ENCODE measurements at regions not wholly inside any gene's neighbourhood (a gene's known extent, or its start where the extent isn't known, plus 50 kb on each side); places are given as distances from the start of the nearest gene placed in this dataset.
A peak's percentile ranks its signal among the peaks of the same experiment; 100 is the strongest.

- Histone ChIP-seq H3K27me3 (ENCODE audit: insufficient read depth, low read length) (no peaks in the 10 kb centered on the region), H3K9ac (ENCODE audit: low read depth, low read length) (no peak overlapping the region), H3K4me1 (ENCODE audit: insufficient read depth, low read length) (peaks cover 21% of the 10 kb centered on the region), H3K9me3 (ENCODE audit: insufficient read depth, low read depth, low read length) (no peaks in the 10 kb centered on the region), H3K4me3 (ENCODE audit: low read length) (peak overlapping the region; percentile 38), H3K27ac (ENCODE audit: low read depth, low read length) (no peak overlapping the region), H3K36me3 (ENCODE audit: insufficient read depth, low read length) (no peaks in the 10 kb centered on the region)
- 89% methylated on average over 4 of the region's 4 CpGs for WGBS
Measured at GRCh38 chr6:22221211-22221610, 75.6 kb downstream of the PRL start.

- Histone ChIP-seq H3K9me3 (ENCODE audit: insufficient read depth, low read depth, low read length) (no peaks in the 10 kb centered on the region), H3K36me3 (ENCODE audit: insufficient read depth, low read length) (no peaks in the 10 kb centered on the region), H3K4me3 (ENCODE audit: low read length) (peak overlapping the region; percentile 38), H3K9ac (ENCODE audit: low read depth, low read length) (peak overlapping the region; percentile 33; the same call in 1 of the 2 replicates), H3K27ac (ENCODE audit: low read depth, low read length) (peak overlapping the region; percentile 32; the same call in 1 of the 2 replicates), H3K4me1 (ENCODE audit: insufficient read depth, low read length) (peaks cover 21% of the 10 kb centered on the region), H3K27me3 (ENCODE audit: insufficient read depth, low read length) (no peaks in the 10 kb centered on the region)
- WGBS: 97% methylated on average over 3 of the region's 3 CpGs
Measured at GRCh38 chr6:22221630-22222029, 75.2 kb downstream of the PRL start.

GRCh38 chr6:22222469-22222868 is 74.4 kb downstream of the PRL start:
- no peak overlapping the region for H3K9ac ChIP-seq (ENCODE audit: low read depth, low read length)
- no peaks in the 10 kb centered on the region for H3K27me3 ChIP-seq (ENCODE audit: insufficient read depth, low read length)
- peaks cover 21% of the 10 kb centered on the region for H3K4me1 ChIP-seq (ENCODE audit: insufficient read depth, low read length)
- H3K4me3 ChIP-seq (ENCODE audit: low read length): peak overlapping the region; percentile 38
- H3K36me3 ChIP-seq (ENCODE audit: insufficient read depth, low read length): no peaks in the 10 kb centered on the region
- H3K9me3 ChIP-seq (ENCODE audit: insufficient read depth, low read depth, low read length): no peaks in the 10 kb centered on the region
- H3K27ac ChIP-seq (ENCODE audit: low read depth, low read length): peak overlapping the region; percentile 32; the same call in 1 of the 2 replicates
- 57% methylated on average over 6 of the region's 6 CpGs for WGBS

GRCh38 chr6:22227824-22228610 is 68.8 kb downstream of the PRL start:
- Histone ChIP-seq H3K9me3 (ENCODE audit: insufficient read depth, low read depth, low read length) (no peaks in the 10 kb centered on the region), H3K27me3 (ENCODE audit: insufficient read depth, low read length) (no peaks in the 10 kb centered on the region), H3K4me3 (ENCODE audit: low read length) (no peak overlapping the region), H3K36me3 (ENCODE audit: insufficient read depth, low read length) (no peaks in the 10 kb centered on the region), H3K9ac (ENCODE audit: low read depth, low read length) (no peak overlapping the region), H3K27ac (ENCODE audit: low read depth, low read length) (no peak overlapping the region), H3K4me1 (ENCODE audit: insufficient read depth, low read length) (peaks cover 4% of the 10 kb centered on the region)
- 92% methylated on average over 2 of the region's 2 CpGs for WGBS

GRCh38 chr6:22231050-22231449 is 65.8 kb downstream of the PRL start:
- Histone ChIP-seq H3K4me3 (ENCODE audit: low read length) (no peak overlapping the region), H3K27ac (ENCODE audit: low read depth, low read length) (no peak overlapping the region), H3K9ac (ENCODE audit: low read depth, low read length) (no peak overlapping the region), H3K27me3 (ENCODE audit: insufficient read depth, low read length) (no peaks in the 10 kb centered on the region), H3K36me3 (ENCODE audit: insufficient read depth, low read length) (no peaks in the 10 kb centered on the region), H3K9me3 (ENCODE audit: insufficient read depth, low read depth, low read length) (no peaks in the 10 kb centered on the region), H3K4me1 (ENCODE audit: insufficient read depth, low read length) (no peaks in the 10 kb centered on the region)
- WGBS: 93% methylated on average over 7 of the region's 7 CpGs

GRCh38 chr6:22231616-22232015 is 65.2 kb downstream of the PRL start:
- Histone ChIP-seq H3K36me3 (ENCODE audit: insufficient read depth, low read length) (no peaks in the 10 kb centered on the region), H3K27ac (ENCODE audit: low read depth, low read length) (no peak overlapping the region), H3K9ac (ENCODE audit: low read depth, low read length) (no peak overlapping the region), H3K4me1 (ENCODE audit: insufficient read depth, low read length) (no peaks in the 10 kb centered on the region), H3K27me3 (ENCODE audit: insufficient read depth, low read length) (no peaks in the 10 kb centered on the region), H3K4me3 (ENCODE audit: low read length) (no peak overlapping the region), H3K9me3 (ENCODE audit: insufficient read depth, low read depth, low read length) (no peaks in the 10 kb centered on the region)
- 84% methylated on average over 4 of the region's 4 CpGs for WGBS

GRCh38 chr6:22236626-22237414 is 60.0 kb downstream of the PRL start:
- H3K9me3 ChIP-seq (ENCODE audit: insufficient read depth, low read depth, low read length): no peaks in the 10 kb centered on the region
- H3K4me3 ChIP-seq (ENCODE audit: low read length): no peak overlapping the region
- no peak overlapping the region for H3K9ac ChIP-seq (ENCODE audit: low read depth, low read length)
- 76% methylated on average over 6 of the region's 6 CpGs for WGBS
- no peaks in the 10 kb centered on the region for H3K36me3 ChIP-seq (ENCODE audit: insufficient read depth, low read length)
- H3K27ac ChIP-seq (ENCODE audit: low read depth, low read length): no peak overlapping the region
- no peaks in the 10 kb centered on the region for H3K4me1 ChIP-seq (ENCODE audit: insufficient read depth, low read length)
- H3K27me3 ChIP-seq (ENCODE audit: insufficient read depth, low read length): no peaks in the 10 kb centered on the region
